NB4 (cell line): ENCODE measurements at regions not wholly inside any gene's neighbourhood (a gene's known extent, or its start where the extent isn't known, plus 50 kb on each side); places are given as distances from the start of the nearest gene placed in this dataset.

Experiments used
- CTCF ChIP-seq: IDR thresholded peaks from one replicate; pipeline ENCODE4 v1.5.1; 2012; ENCODE audit warnings: low read depth, low read length
- TF ChIP-seq, protein P1 (sequence below): IDR thresholded peaks from 2 replicates; pipeline ENCODE4 v1.6.1; 2011; ENCODE audit warnings: low read depth, low read length

GRCh38 chr3:76242886-76243753, 457.8 kb upstream of the ZNF717 start:
- TF ChIP-seq, protein P1, sequence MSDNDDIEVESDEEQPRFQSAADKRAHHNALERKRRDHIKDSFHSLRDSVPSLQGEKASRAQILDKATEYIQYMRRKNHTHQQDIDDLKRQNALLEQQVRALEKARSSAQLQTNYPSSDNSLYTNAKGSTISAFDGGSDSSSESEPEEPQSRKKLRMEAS = no peak
- TF ChIP-seq CTCF = no peak
